ENCODE measurements at regions not wholly inside any gene's neighbourhood (a gene's known extent, or its start where the extent isn't known, plus 50 kb on each side); places are given as distances from the start of the nearest gene placed in this dataset.

DNA sequence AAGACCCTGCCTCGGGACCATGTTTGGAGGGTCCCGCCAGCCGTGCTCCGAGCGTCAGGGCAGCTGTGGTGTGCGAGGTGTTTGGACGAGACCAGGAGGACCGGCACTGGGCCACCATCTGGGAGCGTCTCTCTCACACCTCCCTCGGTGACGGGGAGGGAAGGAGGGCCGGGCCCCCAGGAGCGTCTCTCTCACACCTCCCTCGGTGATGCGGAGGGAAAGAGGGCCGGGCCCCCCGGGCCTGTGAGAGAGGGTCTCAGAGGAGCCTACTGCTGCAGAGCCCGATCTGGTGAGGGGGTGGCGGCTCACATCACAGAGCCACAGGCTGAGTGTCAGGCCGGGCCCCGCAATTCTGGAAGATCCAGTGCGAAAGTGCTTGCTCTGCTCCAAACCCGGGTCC, 65.8 kb upstream of the CFAP46 start:
- TF ChIP-seq, protein P1, sequence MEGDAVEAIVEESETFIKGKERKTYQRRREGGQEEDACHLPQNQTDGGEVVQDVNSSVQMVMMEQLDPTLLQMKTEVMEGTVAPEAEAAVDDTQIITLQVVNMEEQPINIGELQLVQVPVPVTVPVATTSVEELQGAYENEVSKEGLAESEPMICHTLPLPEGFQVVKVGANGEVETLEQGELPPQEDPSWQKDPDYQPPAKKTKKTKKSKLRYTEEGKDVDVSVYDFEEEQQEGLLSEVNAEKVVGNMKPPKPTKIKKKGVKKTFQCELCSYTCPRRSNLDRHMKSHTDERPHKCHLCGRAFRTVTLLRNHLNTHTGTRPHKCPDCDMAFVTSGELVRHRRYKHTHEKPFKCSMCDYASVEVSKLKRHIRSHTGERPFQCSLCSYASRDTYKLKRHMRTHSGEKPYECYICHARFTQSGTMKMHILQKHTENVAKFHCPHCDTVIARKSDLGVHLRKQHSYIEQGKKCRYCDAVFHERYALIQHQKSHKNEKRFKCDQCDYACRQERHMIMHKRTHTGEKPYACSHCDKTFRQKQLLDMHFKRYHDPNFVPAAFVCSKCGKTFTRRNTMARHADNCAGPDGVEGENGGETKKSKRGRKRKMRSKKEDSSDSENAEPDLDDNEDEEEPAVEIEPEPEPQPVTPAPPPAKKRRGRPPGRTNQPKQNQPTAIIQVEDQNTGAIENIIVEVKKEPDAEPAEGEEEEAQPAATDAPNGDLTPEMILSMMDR (IDR thresholded peaks at IDR 0.05): no peak
- TF ChIP-seq ZC3H11A (IDR thresholded peaks at IDR 0.05) (no peak), POLR2A (IDR thresholded peaks at IDR 0.05; ENCODE audit: low read length) (no peak)
- TF ChIP-seq, protein P2, sequence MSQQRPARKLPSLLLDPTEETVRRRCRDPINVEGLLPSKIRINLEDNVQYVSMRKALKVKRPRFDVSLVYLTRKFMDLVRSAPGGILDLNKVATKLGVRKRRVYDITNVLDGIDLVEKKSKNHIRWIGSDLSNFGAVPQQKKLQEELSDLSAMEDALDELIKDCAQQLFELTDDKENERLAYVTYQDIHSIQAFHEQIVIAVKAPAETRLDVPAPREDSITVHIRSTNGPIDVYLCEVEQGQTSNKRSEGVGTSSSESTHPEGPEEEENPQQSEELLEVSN (IDR thresholded peaks at IDR 0.05; ENCODE audit: borderline replicate concordance, low read depth): no peak

Data from A549 (cell line).